ENCODE measurements at regions not wholly inside any gene's neighbourhood (a gene's known extent, or its start where the extent isn't known, plus 50 kb on each side); places are given as distances from the start of the nearest gene placed in this dataset.

DNA sequence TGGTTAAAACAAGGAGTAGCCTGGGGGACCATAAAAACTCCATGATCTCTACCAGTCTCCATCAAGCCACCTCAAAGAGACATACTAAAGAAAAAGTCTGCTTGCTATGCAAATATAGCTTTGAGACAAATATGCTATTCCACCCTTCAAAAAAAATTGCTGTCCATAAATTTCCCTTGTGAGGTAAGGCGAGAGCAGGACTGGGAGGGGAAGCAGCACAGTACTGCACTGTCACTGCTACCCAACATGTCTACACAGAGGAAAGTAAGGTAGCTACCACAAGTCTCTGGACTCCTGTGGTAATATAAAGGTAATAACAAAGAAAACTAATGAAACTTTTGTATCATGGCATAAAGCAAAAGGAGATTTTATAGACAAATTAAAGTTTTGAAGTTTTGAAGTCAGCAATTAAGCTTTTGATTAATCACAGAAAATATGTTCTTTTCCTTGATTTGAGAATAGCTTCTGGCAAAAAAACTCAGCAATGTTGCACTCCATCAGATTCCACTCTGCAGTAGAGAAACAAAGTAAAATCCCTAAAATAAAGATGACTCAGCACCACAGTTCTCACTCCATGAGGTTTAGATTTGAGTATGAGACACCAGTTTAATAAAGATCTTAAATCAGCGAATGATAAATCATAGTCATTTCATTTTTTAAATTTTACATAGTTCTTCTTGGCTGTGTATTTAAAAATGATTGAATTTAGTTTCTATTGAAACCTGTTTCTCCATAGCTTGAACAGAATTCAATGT is 602.4 kb downstream of the COL12A1 start:
- WGBS (ENCODE audit: low lambda C conversion rate), result 2% methylated on average over 2 of the region's 2 CpGs
- no peaks in the 10 kb centered on the region for H3K9me3 ChIP-seq (ENCODE audit: low read length)
- no peak for ATAC-seq
- no TSS peak for BruUV-seq (replicated peaks)
- DNase-seq (ENCODE audit: low spot score), result no peak
- no peak overlapping the region for H3K9ac ChIP-seq (ENCODE audit: insufficient read depth, low read depth, low read length)
- no peak overlapping the region for H3K4me3 ChIP-seq (replicated peaks in 1 of 3; ENCODE audit: insufficient read depth in 1 of 3, low read depth in 2 of 3, low read length in 3 of 3)
- in situ Hi-C loops (cut with HindIII; ENCODE audit: extremely low pct_ligation_motif_present, low pct_unique_long_range_greater_than_20kb), result no loop called here
- no peaks in the 10 kb centered on the region for H3K4me1 ChIP-seq (ENCODE audit: insufficient read depth, low read length)
- POLR2A ChIA-PET, result no interaction called here
- H4K20me1 ChIP-seq (ENCODE audit: insufficient read depth, low read length), result no peaks in the 10 kb centered on the region
- H3K36me3 ChIP-seq (replicated peaks in 1 of 2; ENCODE audit: control insufficient read depth in 1 of 2, insufficient read depth in 2 of 2, low read length in 2 of 2), result no peaks in the 10 kb centered on the region
- FAIRE-seq, result no peak
- H3K27ac ChIP-seq (ENCODE audit: extremely low read length, insufficient read depth, low read length), result no peak overlapping the region
- CTCF ChIA-PET (ENCODE audit: low intra/inter-chr PET ratio, low total read pairs), result no interaction called here
- H2AFZ ChIP-seq (ENCODE audit: low read length), result no peak overlapping the region
- no peak overlapping the region for H3K4me2 ChIP-seq (ENCODE audit: low read depth, low read length)
- TF ChIP-seq, protein P1, sequence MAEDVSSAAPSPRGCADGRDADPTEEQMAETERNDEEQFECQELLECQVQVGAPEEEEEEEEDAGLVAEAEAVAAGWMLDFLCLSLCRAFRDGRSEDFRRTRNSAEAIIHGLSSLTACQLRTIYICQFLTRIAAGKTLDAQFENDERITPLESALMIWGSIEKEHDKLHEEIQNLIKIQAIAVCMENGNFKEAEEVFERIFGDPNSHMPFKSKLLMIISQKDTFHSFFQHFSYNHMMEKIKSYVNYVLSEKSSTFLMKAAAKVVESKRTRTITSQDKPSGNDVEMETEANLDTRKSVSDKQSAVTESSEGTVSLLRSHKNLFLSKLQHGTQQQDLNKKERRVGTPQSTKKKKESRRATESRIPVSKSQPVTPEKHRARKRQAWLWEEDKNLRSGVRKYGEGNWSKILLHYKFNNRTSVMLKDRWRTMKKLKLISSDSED (CRISPR knock-in tag; IDR thresholded peaks at IDR 0.05), result no peak
- TF ChIP-seq MAFF (IDR thresholded peaks at IDR 0.05; ENCODE audit: low read depth, low read length) (peak; percentile 67), ZFX (CRISPR knock-in tag; IDR thresholded peaks at IDR 0.05; ENCODE audit: low read depth) (no peak), MAFK (conservative IDR thresholded peaks at IDR 0.05 in 1 of 2, IDR thresholded peaks at IDR 0.05 in 1 of 2; ENCODE audit: low read length in 2 of 2) (peak; percentile 43 to 79; a peak in 3 of 4 replicates), ZNF850 (CRISPR knock-in tag; conservative IDR thresholded peaks at IDR 0.05) (no peak)
- no peaks in the 10 kb centered on the region for H3K27me3 ChIP-seq (ENCODE audit: control insufficient read depth in 1 of 2, insufficient read depth in 2 of 2, low read length in 2 of 2)
- no peaks in the 10 kb centered on the region for H3K79me2 ChIP-seq (ENCODE audit: insufficient read depth, low read length)
- intact Hi-C loops (cut with micrococcal nuclease; ENCODE audit: unreplicated experiment), result no loop called here

DNA sequence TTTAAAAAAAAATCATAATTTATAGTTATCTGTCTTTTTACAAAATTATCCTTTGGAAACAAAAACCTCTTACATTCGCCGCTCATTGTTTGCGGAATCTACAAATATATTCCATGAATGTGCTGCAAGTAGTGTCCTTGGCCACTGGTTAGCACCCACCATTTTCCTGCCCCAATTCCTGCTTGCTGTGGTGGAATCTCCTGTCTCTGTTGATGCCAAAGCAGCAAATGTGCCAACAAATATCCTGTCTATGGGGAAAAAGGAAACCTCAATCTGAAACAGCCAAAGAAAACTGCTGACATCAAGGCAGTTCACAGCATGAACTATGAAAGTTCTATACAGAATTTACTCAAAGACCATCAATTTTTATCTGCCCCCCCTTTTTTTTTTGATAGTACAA is 603.6 kb downstream of the COL12A1 start:
- 80% methylated on average over 3 of the region's 3 CpGs for WGBS (ENCODE audit: low lambda C conversion rate)
- intact Hi-C loops (cut with micrococcal nuclease; ENCODE audit: unreplicated experiment), result no loop called here
- Histone ChIP-seq H2AFZ (ENCODE audit: low read length) (no peak overlapping the region), H3K4me3 (replicated peaks in 1 of 3; ENCODE audit: insufficient read depth in 1 of 3, low read depth in 2 of 3, low read length in 3 of 3) (no peak overlapping the region), H3K9ac (ENCODE audit: insufficient read depth, low read depth, low read length) (no peak overlapping the region), H3K79me2 (ENCODE audit: insufficient read depth, low read length) (no peaks in the 10 kb centered on the region), H3K9me3 (ENCODE audit: low read length) (no peaks in the 10 kb centered on the region), H3K4me2 (ENCODE audit: low read depth, low read length) (no peak overlapping the region), H3K27ac (ENCODE audit: extremely low read length, insufficient read depth, low read length) (no peak overlapping the region), H4K20me1 (ENCODE audit: insufficient read depth, low read length) (no peaks in the 10 kb centered on the region), H3K36me3 (replicated peaks in 1 of 2; ENCODE audit: control insufficient read depth in 1 of 2, insufficient read depth in 2 of 2, low read length in 2 of 2) (no peaks in the 10 kb centered on the region), H3K4me1 (ENCODE audit: insufficient read depth, low read length) (no peaks in the 10 kb centered on the region), H3K27me3 (ENCODE audit: control insufficient read depth in 1 of 2, insufficient read depth in 2 of 2, low read length in 2 of 2) (no peaks in the 10 kb centered on the region)
- DNase-seq (ENCODE audit: low spot score) (no peak), ATAC-seq (no peak), FAIRE-seq (no peak)
- POLR2A ChIA-PET, result no interaction called here
- no TSS peak for BruUV-seq (replicated peaks)
- in situ Hi-C loops (cut with HindIII; ENCODE audit: extremely low pct_ligation_motif_present, low pct_unique_long_range_greater_than_20kb), result no loop called here
- CTCF ChIA-PET (ENCODE audit: low intra/inter-chr PET ratio, low total read pairs), result no interaction called here
- TF ChIP-seq KLF12 (CRISPR knock-in tag; IDR thresholded peaks at IDR 0.05; ENCODE audit: borderline replicate concordance) (no peak), ZNF496 (CRISPR knock-in tag; IDR thresholded peaks at IDR 0.05; ENCODE audit: insufficient replicate concordance) (no peak), ZNF225 (CRISPR knock-in tag; IDR thresholded peaks at IDR 0.05) (no peak), ZNF251 (CRISPR knock-in tag; IDR thresholded peaks at IDR 0.05) (no peak), NCOA5 (CRISPR knock-in tag; IDR thresholded peaks at IDR 0.05) (no peak), MLLT10 (CRISPR knock-in tag; IDR thresholded peaks at IDR 0.05) (no peak), RORA (CRISPR knock-in tag; IDR thresholded peaks at IDR 0.05) (no peak), ZNF121 (CRISPR knock-in tag; IDR thresholded peaks at IDR 0.05) (no peak), MTF1 (CRISPR knock-in tag; IDR thresholded peaks at IDR 0.05) (no peak)
- TF ChIP-seq, protein P2, sequence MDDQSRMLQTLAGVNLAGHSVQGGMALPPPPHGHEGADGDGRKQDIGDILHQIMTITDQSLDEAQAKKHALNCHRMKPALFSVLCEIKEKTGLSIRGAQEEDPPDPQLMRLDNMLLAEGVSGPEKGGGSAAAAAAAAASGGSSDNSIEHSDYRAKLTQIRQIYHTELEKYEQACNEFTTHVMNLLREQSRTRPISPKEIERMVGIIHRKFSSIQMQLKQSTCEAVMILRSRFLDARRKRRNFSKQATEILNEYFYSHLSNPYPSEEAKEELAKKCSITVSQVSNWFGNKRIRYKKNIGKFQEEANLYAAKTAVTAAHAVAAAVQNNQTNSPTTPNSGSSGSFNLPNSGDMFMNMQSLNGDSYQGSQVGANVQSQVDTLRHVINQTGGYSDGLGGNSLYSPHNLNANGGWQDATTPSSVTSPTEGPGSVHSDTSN (CRISPR knock-in tag; IDR thresholded peaks at IDR 0.05; ENCODE audit: borderline replicate concordance), result no peak
- TF ChIP-seq, protein P3, sequence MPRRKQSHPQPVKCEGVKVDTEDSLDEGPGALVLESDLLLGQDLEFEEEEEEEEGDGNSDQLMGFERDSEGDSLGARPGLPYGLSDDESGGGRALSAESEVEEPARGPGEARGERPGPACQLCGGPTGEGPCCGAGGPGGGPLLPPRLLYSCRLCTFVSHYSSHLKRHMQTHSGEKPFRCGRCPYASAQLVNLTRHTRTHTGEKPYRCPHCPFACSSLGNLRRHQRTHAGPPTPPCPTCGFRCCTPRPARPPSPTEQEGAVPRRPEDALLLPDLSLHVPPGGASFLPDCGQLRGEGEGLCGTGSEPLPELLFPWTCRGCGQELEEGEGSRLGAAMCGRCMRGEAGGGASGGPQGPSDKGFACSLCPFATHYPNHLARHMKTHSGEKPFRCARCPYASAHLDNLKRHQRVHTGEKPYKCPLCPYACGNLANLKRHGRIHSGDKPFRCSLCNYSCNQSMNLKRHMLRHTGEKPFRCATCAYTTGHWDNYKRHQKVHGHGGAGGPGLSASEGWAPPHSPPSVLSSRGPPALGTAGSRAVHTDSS (CRISPR knock-in tag; conservative IDR thresholded peaks at IDR 0.05), result no peak

All from HepG2 (cell line).